Mesenchymal stem cell (in vitro differentiated cells and primary cell): ENCODE measurements at regions not wholly inside any gene's neighbourhood (a gene's known extent, or its start where the extent isn't known, plus 50 kb on each side); places are given as distances from the start of the nearest gene placed in this dataset.

Source experiments
- DNase-seq: peaks from one replicate; pipeline ENCODE4 v3.0.0-alpha.2; 2013
- H2AFZ ChIP-seq: one replicate; pipeline ENCODE4 v1.6.1; 2013; ENCODE audit warnings: low read depth, mild to moderate bottlenecking, control low read depth, inconsistent platforms, low read length, moderate library complexity
- H2AK5ac ChIP-seq: 2 replicates; pipeline ENCODE4 v1.6.1; 2013; ENCODE audit warnings: low read length, moderate library complexity, mild to moderate bottlenecking, inconsistent platforms; ENCODE audit not compliant: severe bottlenecking
- H2BK120ac ChIP-seq: one replicate; pipeline ENCODE4 v1.6.1; 2013; ENCODE audit warnings: low read depth, mild to moderate bottlenecking, inconsistent platforms, low read length, moderate library complexity
- H2BK12ac ChIP-seq, 2 experiments: one replicate each; pipeline ENCODE4 v1.6.1; 2013; ENCODE audit warnings: inconsistent platforms in 2 of 2, low read length in 2 of 2, mild to moderate bottlenecking in 2 of 2, moderate library complexity in 2 of 2, control low read depth in 1 of 2
- H2BK15ac ChIP-seq: one replicate; pipeline ENCODE4 v1.6.1; 2013; ENCODE audit warnings: mild to moderate bottlenecking, low read depth, inconsistent platforms; ENCODE audit not compliant: poor library complexity, severe bottlenecking
- H2BK5ac ChIP-seq: 2 replicates; pipeline ENCODE4 v1.6.1; 2013; ENCODE audit warnings: low read depth, mild to moderate bottlenecking, low read length, control low read depth, inconsistent platforms; ENCODE audit not compliant: poor library complexity, severe bottlenecking
- H3K14ac ChIP-seq, 2 experiments: one replicate each; pipeline ENCODE4 v1.6.1; 2013; ENCODE audit warnings: inconsistent platforms in 2 of 2, low read length in 2 of 2, control low read depth in 1 of 2, mild to moderate bottlenecking in 1 of 2, moderate library complexity in 1 of 2
- H3K18ac ChIP-seq, 2 experiments: one replicate each; pipeline ENCODE4 v1.6.1; 2013; ENCODE audit warnings: inconsistent platforms in 2 of 2, low read length in 2 of 2, control low read depth in 1 of 2, low read depth in 1 of 2, mild to moderate bottlenecking in 1 of 2
- H3K23ac ChIP-seq, 2 experiments: one replicate each; pipeline ENCODE4 v1.6.1; 2013; ENCODE audit warnings: inconsistent platforms in 2 of 2, low read length in 2 of 2, mild to moderate bottlenecking in 2 of 2, moderate library complexity in 2 of 2, control low read depth in 1 of 2
- H3K27ac ChIP-seq: 2 replicates; pipeline ENCODE4 v1.5.1; 2013; ENCODE audit warnings: mild to moderate bottlenecking, moderate library complexity, low read length, control low read depth, inconsistent platforms; ENCODE audit not compliant: poor library complexity, severe bottlenecking
- H3K27me3 ChIP-seq, 2 experiments: 2 replicates each; pipeline versions ENCODE4 v1.6.1 to v1.7.0; 2013; ENCODE audit warnings: low read length in 2 of 2, mild to moderate bottlenecking in 2 of 2, moderate library complexity in 2 of 2, control low read depth in 1 of 2, inconsistent platforms in 1 of 2; ENCODE audit not compliant: control insufficient read depth in 1 of 2, insufficient read depth in 1 of 2
- H3K36me3 ChIP-seq, 2 experiments: 2 replicates each; pipeline versions ENCODE4 v1.6.1 to v1.7.0; 2013; ENCODE audit warnings: low read length in 2 of 2, control low read depth in 1 of 2, inconsistent platforms in 1 of 2, low read depth in 1 of 2, mild to moderate bottlenecking in 1 of 2; ENCODE audit not compliant: insufficient read depth in 2 of 2, control insufficient read depth in 1 of 2
- H3K4ac ChIP-seq, 2 experiments: one replicate each; pipeline ENCODE4 v1.6.1; 2013; ENCODE audit warnings: inconsistent platforms in 2 of 2, low read length in 2 of 2, mild to moderate bottlenecking in 2 of 2, moderate library complexity in 2 of 2, control low read depth in 1 of 2, low read depth in 1 of 2
- H3K4me1 ChIP-seq: 2 replicates; pipeline ENCODE4 v1.6.1; 2013; ENCODE audit warnings: low read depth, low read length, control low read depth; ENCODE audit not compliant: control insufficient read depth, insufficient read depth
- H3K4me2 ChIP-seq: 2 replicates; pipeline ENCODE4 v1.6.1; 2013; ENCODE audit warnings: low read length, mild to moderate bottlenecking, inconsistent platforms; ENCODE audit not compliant: poor library complexity, severe bottlenecking
- H3K4me3 ChIP-seq, 2 experiments: 2 replicates each; pipeline versions ENCODE4 v1.5.1 to v1.7.0; 2013; ENCODE audit warnings: low read length in 2 of 2, mild to moderate bottlenecking in 2 of 2, control low read depth in 1 of 2, low read depth in 1 of 2; ENCODE audit not compliant: insufficient read depth in 1 of 2
- H3K79me1 ChIP-seq: replicated peaks from 2 replicates; pipeline ENCODE4 v1.6.1; 2013; ENCODE audit warnings: mild to moderate bottlenecking, control low read depth, low read length, inconsistent platforms; ENCODE audit not compliant: poor library complexity, severe bottlenecking
- H3K9ac ChIP-seq: 2 replicates; pipeline ENCODE4 v1.7.0; 2013; ENCODE audit warnings: mild to moderate bottlenecking, low read length, moderate library complexity
- H3K9me3 ChIP-seq: 2 replicates; pipeline ENCODE4 v1.7.0; 2013; ENCODE audit warnings: mild to moderate bottlenecking, low read length; ENCODE audit not compliant: control insufficient read depth
- H4K8ac ChIP-seq: one replicate; pipeline ENCODE4 v1.6.1; 2013; ENCODE audit warnings: inconsistent platforms, mild to moderate bottlenecking, low read length, moderate library complexity
- H4K91ac ChIP-seq: one replicate; pipeline ENCODE4 v1.6.1; 2013; ENCODE audit warnings: mild to moderate bottlenecking, low read length, inconsistent platforms
- WGBS: methylation state at CpG from one replicate; pipeline ENCODE4 v1.1.7; 2013; ENCODE audit warnings: mixed read lengths; 5-methylcytosine and 5-hydroxymethylcytosine counted together

DNA sequence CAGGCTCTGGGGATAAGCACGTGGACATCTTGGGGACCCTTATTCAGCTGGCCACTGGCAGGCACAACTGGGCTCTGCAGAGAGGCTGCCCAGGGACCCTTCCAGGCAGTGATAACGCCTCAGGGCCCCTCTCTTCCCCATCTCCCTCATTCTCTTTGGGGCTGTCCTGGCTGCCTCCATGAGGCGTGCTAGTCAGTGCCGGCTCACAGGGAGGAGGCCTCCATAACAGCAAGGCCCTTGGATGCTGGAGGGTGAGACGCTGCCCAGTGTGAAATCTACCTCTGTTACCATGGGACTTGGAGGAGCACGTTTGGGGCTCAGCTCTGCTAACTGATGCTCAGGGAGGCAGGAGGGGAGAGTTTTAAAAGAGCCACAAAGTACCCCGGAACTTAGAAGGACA lies 221.3 kb downstream of the CTTN start:
- Histone ChIP-seq H3K23ac (no peak overlapping the region), H2BK15ac (no peak overlapping the region), H2AK5ac (no peak overlapping the region), H3K4me2 (no peak overlapping the region), H3K9me3 (peaks cover 6% of the 10 kb centered on the region), H3K4me3 (no peak overlapping the region), H3K27ac (no peak overlapping the region), H2AFZ (no peak overlapping the region), H3K14ac (no peak overlapping the region), H3K18ac (no peak overlapping the region), H3K4ac (no peak overlapping the region), H2BK120ac (no peak overlapping the region), H3K4me1 (no peaks in the 10 kb centered on the region), H2BK12ac (no peak overlapping the region), H3K79me1 (peaks cover 2% of the 10 kb centered on the region), H3K27me3 (no peaks in the 10 kb centered on the region), H2BK5ac (no peak overlapping the region), H3K9ac (no peak overlapping the region), H4K8ac (no peak overlapping the region), H3K36me3 (peaks cover 0 to 2% of the 10 kb centered on the region in 2 experiments), H4K91ac (no peak overlapping the region)
- WGBS = 81% methylated on average over 7 of the region's 7 CpGs
- no peak for DNase-seq

DNA sequence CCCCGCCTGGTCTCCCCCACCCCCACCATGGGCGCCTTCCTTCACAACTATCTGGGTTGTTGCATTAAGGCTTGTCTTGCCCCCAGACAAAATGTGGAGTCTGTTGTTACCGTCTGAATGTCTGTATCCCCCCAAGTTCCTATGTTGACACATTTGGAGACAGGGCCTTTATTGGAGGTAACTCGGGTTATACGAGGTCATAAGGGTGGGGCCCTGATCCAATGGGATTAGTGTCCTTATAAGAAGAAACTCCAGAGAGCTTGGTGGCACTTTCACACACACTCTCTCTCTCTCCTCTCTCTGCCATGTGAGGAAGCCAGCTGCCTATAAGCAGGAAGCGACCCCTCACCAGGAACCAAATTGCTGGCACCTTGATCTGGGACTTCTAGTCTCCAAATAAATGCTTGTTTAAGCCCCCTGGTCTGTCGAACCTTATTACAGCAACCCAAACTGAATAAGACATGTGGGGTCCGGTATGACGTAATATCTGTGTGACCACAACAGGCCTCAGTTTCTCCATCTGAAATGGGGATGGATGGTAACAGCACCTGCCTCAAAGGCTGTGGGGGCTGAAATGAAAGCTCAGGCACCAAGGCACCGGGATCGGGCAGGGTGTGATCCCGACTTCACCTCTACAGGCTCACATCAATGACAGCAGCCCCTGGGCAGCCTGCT lies 222.3 kb downstream of the CTTN start:
- Histone ChIP-seq H3K79me1 (peaks cover 2% of the 10 kb centered on the region), H2AK5ac (no peak overlapping the region), H4K8ac (no peak overlapping the region), H3K18ac (no peak overlapping the region), H3K9ac (no peak overlapping the region), H3K4me2 (no peak overlapping the region), H3K36me3 (peaks cover 0 to 2% of the 10 kb centered on the region in 2 experiments), H2BK120ac (no peak overlapping the region), H2AFZ (no peak overlapping the region), H2BK15ac (no peak overlapping the region), H4K91ac (no peak overlapping the region), H2BK5ac (no peak overlapping the region), H3K4me1 (no peaks in the 10 kb centered on the region), H3K23ac (no peak overlapping the region), H2BK12ac (no peak overlapping the region), H3K4me3 (no peak overlapping the region), H3K4ac (no peak overlapping the region), H3K9me3 (peaks cover 1% of the 10 kb centered on the region), H3K14ac (no peak overlapping the region), H3K27ac (no peak overlapping the region), H3K27me3 (no peaks in the 10 kb centered on the region)
- DNase-seq = no peak
- 87% methylated on average over 12 of the region's 12 CpGs for WGBS

DNA sequence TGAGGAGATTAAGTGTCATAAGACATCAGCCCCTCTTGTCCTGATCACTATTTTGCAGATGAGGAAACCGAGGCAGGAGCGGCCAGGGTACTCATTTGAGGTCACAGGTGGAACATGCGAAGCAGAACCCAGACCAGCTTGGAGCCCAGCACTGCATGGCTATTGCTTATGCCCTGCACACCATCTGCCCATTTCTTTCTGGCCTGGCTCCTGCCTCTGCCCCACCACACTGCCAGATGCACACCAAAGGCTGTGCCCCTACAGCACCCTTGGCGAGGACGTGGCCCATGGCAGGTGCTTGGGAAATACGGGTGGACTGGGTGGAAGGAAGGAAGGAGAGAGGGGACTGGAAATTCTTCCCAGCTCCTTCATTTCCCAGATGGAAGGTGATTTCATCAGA lies 222.9 kb downstream of the CTTN start:
- no peak overlapping the region for H2BK12ac ChIP-seq

DNA sequence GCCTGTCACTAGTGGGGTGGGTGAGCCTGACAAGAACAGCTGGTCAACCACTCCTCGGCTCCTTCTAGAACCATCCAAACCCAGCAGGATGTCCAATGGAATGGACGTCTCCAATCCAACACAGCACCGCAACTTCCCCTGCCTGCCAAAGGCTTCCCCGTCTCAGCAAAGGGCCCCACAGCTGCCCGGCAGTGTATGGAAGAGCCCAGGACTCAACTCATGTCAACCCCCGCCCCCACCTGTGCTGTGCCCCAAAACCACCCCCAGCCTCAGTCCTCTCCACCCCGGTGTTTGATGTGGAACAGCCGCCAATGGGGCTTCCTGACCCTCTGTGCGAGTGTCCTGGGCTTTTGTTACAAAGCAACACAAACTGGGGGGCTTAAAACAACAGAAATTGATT lies 223.8 kb downstream of the CTTN start:
- Histone ChIP-seq H2BK12ac (no peak overlapping the region), H3K9ac (no peak overlapping the region), H3K27ac (no peak overlapping the region), H3K14ac (no peak overlapping the region), H3K4me3 (no peak overlapping the region), H3K4me1 (no peaks in the 10 kb centered on the region), H3K4me2 (no peak overlapping the region), H2AK5ac (no peak overlapping the region), H2BK15ac (no peak overlapping the region), H2AFZ (no peak overlapping the region), H4K91ac (no peak overlapping the region), H3K79me1 (peaks cover 2% of the 10 kb centered on the region), H3K27me3 (peaks cover 0 to 14% of the 10 kb centered on the region in 2 experiments), H4K8ac (no peak overlapping the region), H3K23ac (no peak overlapping the region), H2BK5ac (no peak overlapping the region), H3K36me3 (peaks cover 0 to 2% of the 10 kb centered on the region in 2 experiments), H3K4ac (no peak overlapping the region), H3K18ac (no peak overlapping the region), H2BK120ac (no peak overlapping the region), H3K9me3 (no peaks in the 10 kb centered on the region)
- WGBS = 93% methylated on average over 9 of the region's 9 CpGs
- no peak for DNase-seq

More for the DNA sequence above, 222.9 kb downstream of the CTTN start:
- Histone ChIP-seq H3K36me3 (peaks cover 0 to 2% of the 10 kb centered on the region in 2 experiments), H3K4me3 (no peak overlapping the region), H2BK15ac (no peak overlapping the region), H2BK5ac (no peak overlapping the region), H4K8ac (no peak overlapping the region), H3K27me3 (peaks cover 0 to 6% of the 10 kb centered on the region in 2 experiments), H3K4ac (no peak overlapping the region), H3K27ac (no peak overlapping the region), H4K91ac (no peak overlapping the region), H3K14ac (no peak overlapping the region), H3K9ac (no peak overlapping the region), H3K4me1 (no peaks in the 10 kb centered on the region), H3K18ac (no peak overlapping the region), H2AK5ac (no peak overlapping the region), H2AFZ (no peak overlapping the region), H3K79me1 (peaks cover 2% of the 10 kb centered on the region), H3K9me3 (no peaks in the 10 kb centered on the region), H3K23ac (no peak overlapping the region), H3K4me2 (no peak overlapping the region), H2BK120ac (no peak overlapping the region)
- WGBS = 92% methylated on average over 3 of the region's 6 CpGs
- DNase-seq = no peak
